GM21529 (cell line): ENCODE measurements at regions not wholly inside any gene's neighbourhood (a gene's known extent, or its start where the extent isn't known, plus 50 kb on each side); places are given as distances from the start of the nearest gene placed in this dataset.
"Not testable (repeated sequence)": the region's sequence is repeated elsewhere in the genome, so short reads cannot be mapped to it uniquely, and the experiment has no call there.

Source experiments
- ATAC-seq: cut with Tn5 transposase; IDR thresholded peaks from one replicate; pipeline ENCODE4 v1.9.1; 2021; ENCODE audit not compliant: unreplicated experiment

DNA sequence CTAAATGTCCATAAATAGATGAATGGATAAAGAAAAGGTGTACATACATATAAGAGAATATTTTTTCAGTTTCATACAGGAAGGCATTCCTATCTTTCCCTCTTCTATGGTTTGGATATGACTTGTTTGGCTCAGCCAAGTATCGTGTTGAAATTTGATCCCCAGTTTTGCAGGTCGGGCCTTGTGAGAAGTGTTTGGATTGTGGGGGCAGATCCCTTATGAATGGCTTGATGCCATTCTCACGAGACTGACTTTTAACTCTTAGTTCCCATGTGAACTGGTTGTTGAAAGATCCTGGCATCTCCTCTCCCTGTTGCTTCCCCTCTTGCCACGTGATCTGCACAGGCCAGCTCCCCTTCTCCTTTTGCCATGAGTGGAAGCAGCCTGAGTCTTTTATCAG, 421.1 kb upstream of the FTMT start:
- ATAC-seq: no peak

GRCh38 chr5:121445511-121445910, 406.2 kb upstream of the FTMT start:
- ATAC-seq: no peak

- ATAC-seq: no peak
Measured at GRCh38 chr5:121462441-121462840, 389.2 kb upstream of the FTMT start.

GRCh38 chr5:121471222-121471621, 380.5 kb upstream of the FTMT start:
- ATAC-seq: not testable (repeated sequence)

DNA sequence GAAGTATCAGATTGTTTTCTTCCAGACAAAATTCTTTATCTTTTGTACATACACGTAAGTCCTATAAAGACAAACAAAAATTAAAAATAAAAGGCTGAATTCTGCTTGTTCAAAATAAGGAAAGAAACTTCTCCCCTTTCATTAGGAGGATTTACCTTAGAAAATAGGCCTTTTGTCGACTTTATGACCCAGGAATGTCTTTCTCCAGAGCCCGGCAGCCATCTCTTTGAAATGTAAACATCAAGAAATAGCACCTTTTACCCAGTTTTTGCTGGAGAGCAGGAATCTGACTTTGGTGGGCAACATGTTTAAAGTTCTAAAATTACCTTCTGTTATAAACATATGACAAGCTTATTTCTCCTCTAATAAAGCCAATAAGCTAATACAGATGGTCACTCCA, 373.0 kb upstream of the FTMT start:
- no peak for ATAC-seq

- ATAC-seq: no peak
Measured at GRCh38 chr5:121479337-121479736, 372.3 kb upstream of the FTMT start.

DNA sequence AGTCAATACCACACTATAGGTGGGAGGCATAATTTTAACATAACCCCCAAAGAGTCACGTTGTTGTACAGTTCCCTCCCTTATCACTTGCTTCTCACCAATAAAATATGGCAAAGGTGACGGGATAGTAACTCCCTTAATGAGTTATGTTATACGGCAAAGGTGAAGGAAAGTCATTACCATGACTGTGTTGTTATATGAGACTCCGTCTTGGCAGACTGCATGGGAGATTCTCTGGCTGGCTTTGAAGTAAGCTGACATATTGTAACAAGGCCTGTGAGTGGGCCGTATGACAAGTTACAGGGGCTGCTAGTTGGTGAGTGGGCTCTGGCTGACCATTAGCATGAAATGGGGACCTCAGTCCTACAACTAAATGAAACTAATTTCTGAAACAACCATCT, 366.4 kb upstream of the FTMT start:
- no peak for ATAC-seq

GRCh38 chr5:121485999-121486398, 365.7 kb upstream of the FTMT start:
- not testable (repeated sequence) for ATAC-seq

DNA sequence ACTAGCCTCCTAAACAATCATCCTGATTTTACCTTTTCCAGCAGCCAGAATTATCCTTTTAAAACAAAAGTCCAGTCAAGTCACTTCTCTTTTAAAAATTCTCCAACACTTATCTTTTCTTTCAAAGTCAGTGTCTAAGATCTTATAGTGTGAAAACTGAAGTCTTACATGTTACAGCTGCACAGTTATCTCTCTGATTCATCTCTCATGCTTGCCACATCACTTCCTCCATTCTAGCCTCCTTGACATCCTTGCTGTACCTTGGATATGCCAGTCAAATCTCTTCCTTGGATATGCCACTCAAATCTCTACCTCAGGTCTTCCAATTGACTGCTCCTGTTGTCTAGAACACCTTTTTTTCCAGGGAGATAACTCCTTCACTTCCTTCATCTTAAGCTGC, 361.7 kb upstream of the FTMT start:
- no peak for ATAC-seq

DNA sequence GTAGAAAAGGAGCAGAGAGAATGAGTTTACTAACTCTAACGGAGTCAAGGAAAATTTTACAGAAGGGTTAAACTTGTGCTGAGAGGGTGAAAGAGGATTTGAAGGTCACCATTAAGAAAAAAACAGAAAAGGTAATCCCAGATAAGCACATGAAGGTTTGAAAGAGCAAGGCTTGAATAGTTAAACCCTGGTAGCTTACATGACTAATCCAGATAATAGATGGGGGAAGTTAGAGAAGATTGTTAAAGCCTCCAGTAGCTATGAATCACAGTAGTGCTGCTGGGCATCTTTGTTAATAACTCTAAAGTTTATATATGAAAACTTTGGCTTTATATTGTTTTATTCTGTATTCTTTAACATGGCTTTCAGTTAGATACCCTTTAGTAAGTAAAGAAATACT, 354.5 kb upstream of the FTMT start:
- no peak for ATAC-seq

DNA sequence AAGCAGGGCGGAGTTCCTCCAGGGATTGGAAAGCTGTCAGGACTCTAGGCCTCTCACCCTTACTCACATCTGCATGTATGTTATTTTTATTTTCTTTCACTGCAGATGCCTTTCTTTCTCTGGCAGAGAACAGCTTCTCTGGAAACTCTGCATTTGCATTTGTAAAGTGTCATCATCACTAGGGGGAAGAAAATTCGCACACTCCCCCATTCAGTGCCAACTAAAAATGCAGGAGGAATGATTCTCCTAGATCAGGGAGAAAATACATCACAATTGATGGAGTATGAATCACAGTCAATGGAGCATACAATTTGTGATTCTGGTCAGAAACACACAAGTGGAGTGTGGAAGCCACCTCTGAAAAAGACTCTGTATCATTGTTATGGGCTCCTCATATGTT, 351.4 kb upstream of the FTMT start:
- no peak for ATAC-seq

DNA sequence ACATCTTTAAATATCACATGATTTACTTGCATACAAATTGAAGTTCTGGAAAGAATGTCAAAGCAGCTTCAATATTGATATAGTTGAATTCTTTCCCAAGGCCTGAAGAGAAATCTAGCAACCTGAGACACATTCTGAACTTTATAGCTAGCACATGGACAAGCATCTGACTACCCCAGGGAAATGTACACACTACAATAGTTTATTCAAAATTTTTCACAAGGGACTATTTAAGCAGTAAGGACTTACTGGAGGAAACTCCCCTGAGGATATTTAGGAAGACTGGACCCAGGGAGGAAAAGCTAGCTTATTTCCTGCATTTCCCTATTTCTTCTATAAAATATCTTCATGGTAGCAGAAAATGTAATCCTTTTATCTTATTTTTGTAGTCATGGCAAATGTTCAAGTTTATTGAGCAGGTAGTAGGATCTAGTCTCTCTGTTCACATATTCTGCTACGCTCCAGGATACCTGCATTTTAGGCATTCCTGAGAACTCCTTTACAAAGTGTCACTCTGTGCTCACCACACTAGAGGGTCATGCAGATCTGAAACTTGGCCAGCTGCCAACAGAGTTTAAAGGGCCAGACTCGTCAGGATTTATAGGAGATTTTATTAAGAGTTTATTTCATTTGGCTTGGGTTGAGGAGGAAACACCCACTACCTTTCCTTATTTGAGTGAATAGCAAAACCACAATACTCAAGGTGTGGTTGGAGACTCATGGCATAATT, 348.4 kb upstream of the FTMT start:
- no peak for ATAC-seq

DNA sequence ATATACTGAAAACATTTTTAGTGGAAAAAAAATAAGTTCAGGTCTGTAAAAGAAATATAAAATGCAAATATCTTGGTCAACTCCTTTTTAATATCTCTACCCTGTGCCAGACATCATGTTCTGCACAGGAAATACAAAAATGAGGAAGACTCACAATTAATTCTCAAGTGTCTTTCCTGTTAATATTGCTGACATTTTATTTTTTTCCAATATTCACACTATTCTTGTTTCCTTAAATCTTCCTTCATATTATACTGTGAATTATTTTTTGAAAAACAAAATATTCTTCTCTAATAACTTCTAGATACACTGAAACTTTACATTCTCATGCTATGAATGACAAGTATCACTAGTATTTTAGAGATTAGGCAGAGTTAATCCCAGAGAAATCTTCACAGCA, 334.7 kb upstream of the FTMT start:
- no peak for ATAC-seq

- no peak for ATAC-seq
Measured at GRCh38 chr5:121525706-121526105, 326.0 kb upstream of the FTMT start.

DNA sequence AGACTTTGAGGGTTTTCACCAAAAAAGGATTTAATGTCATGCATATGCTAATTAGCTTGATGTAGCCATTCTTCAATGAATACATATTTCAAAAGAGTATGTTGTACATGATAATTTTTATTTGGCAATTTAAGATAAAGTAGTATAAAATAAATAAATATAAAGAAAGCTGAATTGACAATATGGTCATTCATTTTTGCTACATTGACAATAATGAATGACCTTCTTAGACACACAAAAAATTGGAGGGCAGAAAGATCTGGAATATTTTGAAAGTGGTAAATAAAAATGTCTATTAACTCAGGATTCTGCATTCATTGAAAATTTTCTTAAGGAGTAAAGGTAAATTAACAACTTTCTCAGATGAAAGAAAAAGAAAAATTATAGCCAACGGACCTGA, 324.8 kb upstream of the FTMT start:
- ATAC-seq: no peak

- no peak for ATAC-seq
Measured at GRCh38 chr5:121533814-121534213, 317.9 kb upstream of the FTMT start.

DNA sequence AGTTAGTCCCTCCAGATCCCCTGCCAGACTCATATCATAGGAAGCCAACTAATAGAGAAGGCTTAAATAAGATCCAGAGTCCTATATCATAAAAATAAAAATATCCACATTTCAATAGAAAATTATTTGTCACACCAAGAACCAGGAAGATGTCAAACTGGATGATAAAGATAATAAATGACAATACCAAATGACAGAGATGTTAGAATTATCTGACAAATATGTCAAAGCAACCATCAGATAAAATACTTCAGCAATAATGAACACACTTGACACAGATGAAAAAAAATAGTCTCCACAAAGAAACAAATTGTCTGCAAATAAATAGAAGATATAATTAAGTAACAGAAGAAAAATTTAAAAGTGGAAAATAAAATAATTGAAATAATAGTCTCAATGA, 300.7 kb upstream of the FTMT start:
- ATAC-seq: no peak

DNA sequence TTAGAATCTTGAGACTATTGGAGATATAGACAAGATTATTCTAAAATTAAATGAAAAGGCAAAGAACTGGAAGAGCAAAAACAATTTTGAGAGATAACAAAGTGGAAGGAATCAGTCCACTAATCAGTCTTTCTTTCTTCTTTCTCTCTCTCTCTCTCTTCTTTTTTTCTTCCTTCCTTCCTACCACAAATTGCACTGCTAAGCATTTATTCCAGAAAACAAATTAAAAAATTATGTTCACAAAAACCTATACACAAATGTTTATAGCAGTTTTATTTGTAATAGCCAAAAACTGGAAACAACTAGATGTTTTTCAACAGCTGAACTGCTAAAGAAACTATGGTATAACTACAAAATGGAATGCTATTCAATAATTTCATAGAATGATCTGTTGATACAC, 291.9 kb upstream of the FTMT start:
- ATAC-seq: no peak

DNA sequence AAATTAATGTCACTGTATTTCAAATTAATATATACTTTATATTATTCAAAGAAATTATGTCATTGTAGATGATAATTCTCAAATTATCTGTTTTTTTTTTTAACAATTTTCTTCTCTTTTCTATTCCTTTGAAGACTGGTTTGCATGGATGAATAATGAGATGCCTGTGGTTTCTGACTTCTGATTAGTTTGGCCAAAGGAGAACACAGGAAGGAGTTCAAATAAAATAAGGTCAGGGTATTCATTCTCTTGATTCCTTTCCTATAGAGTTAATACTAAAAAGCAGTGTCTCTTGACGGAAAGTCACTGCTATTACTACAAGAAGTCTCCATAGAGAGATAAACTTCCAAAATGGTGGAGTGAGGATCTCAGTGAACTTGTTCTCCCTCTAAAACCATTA, 279.6 kb upstream of the FTMT start:
- no peak for ATAC-seq

DNA sequence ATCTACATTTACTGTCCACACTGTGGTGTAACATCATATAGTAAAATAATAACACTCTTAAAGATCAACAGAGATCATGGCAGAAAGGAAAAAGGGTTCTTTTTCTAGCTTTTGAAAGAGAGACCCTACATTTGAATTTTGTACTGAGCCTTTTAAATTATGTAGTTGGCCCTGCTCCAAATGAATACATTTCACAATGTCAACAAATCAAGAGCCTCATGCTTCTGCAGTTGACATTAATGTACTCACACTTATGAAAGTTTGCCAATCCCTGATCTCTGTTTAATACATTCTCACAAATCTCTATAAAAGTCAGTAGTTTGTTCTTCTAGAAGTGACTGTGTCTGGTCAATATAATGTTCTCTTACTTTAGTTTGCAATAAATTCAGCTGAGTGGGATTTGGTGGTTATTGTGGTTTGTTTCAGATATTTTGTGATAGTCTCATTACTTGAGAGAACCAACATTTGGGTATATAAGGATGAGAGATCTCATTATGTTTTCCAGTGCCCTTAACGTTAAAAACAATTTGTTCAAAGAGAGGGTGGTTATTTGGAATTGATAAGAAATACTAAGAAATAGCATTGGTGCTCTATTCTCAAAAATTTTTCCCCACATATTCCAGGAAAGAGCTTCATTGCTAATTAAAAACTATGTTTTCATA, 277.8 kb upstream of the FTMT start:
- no peak for ATAC-seq

DNA sequence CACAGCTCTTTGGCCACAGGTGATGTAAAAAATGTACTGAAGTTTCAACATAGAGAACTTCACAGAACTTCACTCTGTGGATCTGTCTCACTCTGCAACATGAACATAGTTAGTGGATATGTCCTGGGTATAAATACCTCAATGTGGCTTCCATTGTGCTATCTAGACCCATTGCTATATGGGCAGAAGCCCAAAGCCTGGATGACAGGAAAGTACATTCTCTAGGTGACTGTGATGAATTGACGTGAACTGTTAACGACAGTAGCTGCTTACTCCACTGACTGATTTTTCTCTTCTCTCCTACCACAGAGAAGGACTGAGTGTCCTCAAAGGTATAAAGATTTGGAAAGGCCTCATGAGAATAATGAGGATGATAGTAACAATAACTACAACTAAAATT, 270.1 kb upstream of the FTMT start:
- no peak for ATAC-seq

- no peak for ATAC-seq
Measured at GRCh38 chr5:121596882-121597281, 254.8 kb upstream of the FTMT start.

GRCh38 chr5:121608826-121609225, 242.9 kb upstream of the FTMT start:
- ATAC-seq: no peak
